Ishikawa (cell line): ENCODE measurements at regions not wholly inside any gene's neighbourhood (a gene's known extent, or its start where the extent isn't known, plus 50 kb on each side); places are given as distances from the start of the nearest gene placed in this dataset.

Source experiments
- CREB1 ChIP-seq: IDR thresholded peaks from 2 replicates; pipeline ENCODE4 v1.6.1; 2012; ENCODE audit warnings: low read depth
- EGR1 ChIP-seq: IDR thresholded peaks from 2 replicates; pipeline ENCODE4 v1.6.1; 2012
- EP300 ChIP-seq: IDR thresholded peaks from 2 replicates; pipeline ENCODE4 v1.6.1; 2012; ENCODE audit warnings: borderline replicate concordance
- FOXM1 ChIP-seq: IDR thresholded peaks from 2 replicates; pipeline ENCODE4 v1.6.1; 2012; ENCODE audit warnings: low read depth, borderline replicate concordance
- MAX ChIP-seq: IDR thresholded peaks from 2 replicates; pipeline ENCODE4 v1.6.1; 2012
- NFIC ChIP-seq: IDR thresholded peaks from 2 replicates; pipeline ENCODE4 v1.6.1; 2012
- RAD21 ChIP-seq: IDR thresholded peaks from 2 replicates; pipeline ENCODE4 v1.6.1; 2012; ENCODE audit warnings: low read depth
- REST ChIP-seq: IDR thresholded peaks from 2 replicates; pipeline ENCODE4 v1.6.1; 2012; ENCODE audit warnings: low read depth, mild to moderate bottlenecking
- TAF1 ChIP-seq: IDR thresholded peaks from 2 replicates; pipeline ENCODE4 v1.6.1; 2012; ENCODE audit warnings: low read depth, mild to moderate bottlenecking
- TEAD4 ChIP-seq: IDR thresholded peaks from 2 replicates; pipeline ENCODE4 v1.6.1; 2012
- USF1 ChIP-seq: IDR thresholded peaks from 2 replicates; pipeline ENCODE4 v1.6.1; 2012
- YY1 ChIP-seq: IDR thresholded peaks from 2 replicates; pipeline ENCODE4 v1.6.1; 2012; ENCODE audit warnings: low read depth
- ZBTB7A ChIP-seq: IDR thresholded peaks from 2 replicates; pipeline ENCODE4 v1.6.1; 2012; ENCODE audit warnings: low read depth

- no peak for TF ChIP-seq REST
- TF ChIP-seq CREB1 = no peak
- no peak for TF ChIP-seq USF1
- TF ChIP-seq YY1 = no peak
- TF ChIP-seq NFIC = no peak
- no peak for TF ChIP-seq MAX
- TF ChIP-seq RAD21 = no peak
- TF ChIP-seq EP300 = no peak
- TF ChIP-seq TAF1 = no peak
- no peak for TF ChIP-seq TEAD4
- no peak for TF ChIP-seq ZBTB7A
- no peak for TF ChIP-seq EGR1
- no peak for TF ChIP-seq FOXM1
These were observed 246.8 kb upstream of the JARID2 start for GRCh38 chr6:14999106-14999505.
